Lung (tissue), 11 donors: ENCODE measurements at regions not wholly inside any gene's neighbourhood (a gene's known extent, or its start where the extent isn't known, plus 50 kb on each side); places are given as distances from the start of the nearest gene placed in this dataset.

ENCODE experiments used
- ATAC-seq: fragments of 200-7000 bp; cut with Tn5 transposase; one replicate; pipeline ENCODE4 v1.9.1; 2020; ENCODE audit warnings: moderate number of reproducible peaks; ENCODE audit not compliant: insufficient read depth, low FRiP score
- DNase-seq, 3 donors: peaks; one replicate each; pipeline ENCODE4 v3.0.0-alpha.2; 2013 to 2017
- H3K27ac ChIP-seq, 2 donors: one replicate each; pipeline ENCODE4 v1.5.1; 2013; ENCODE audit warnings: mild to moderate bottlenecking in 2 of 2, moderate library complexity in 2 of 2, control low read depth in 1 of 2, inconsistent platforms in 1 of 2, low read depth in 1 of 2, low read length in 1 of 2
- H3K27me3 ChIP-seq, 3 donors: one replicate each; pipeline ENCODE4 v1.5.1; 2013; ENCODE audit warnings: low read length in 2 of 3; ENCODE audit not compliant: control insufficient read depth in 3 of 3, insufficient read depth in 3 of 3
- H3K36me3 ChIP-seq, 4 donors: one replicate each; pipeline ENCODE4 v1.5.1; 2013; ENCODE audit warnings: low read length in 4 of 4, mild to moderate bottlenecking in 1 of 4, moderate library complexity in 1 of 4; ENCODE audit not compliant: control insufficient read depth in 4 of 4, insufficient read depth in 4 of 4
- H3K4me1 ChIP-seq, 5 donors: one replicate each; pipeline ENCODE4 v1.5.1; 2013; ENCODE audit warnings: low read length in 5 of 5, mild to moderate bottlenecking in 2 of 5, moderate library complexity in 1 of 5; ENCODE audit not compliant: control insufficient read depth in 5 of 5, insufficient read depth in 5 of 5
- H3K4me3 ChIP-seq: one replicate; pipeline ENCODE4 v1.5.1; 2013; ENCODE audit warnings: mild to moderate bottlenecking, control low read depth, moderate library complexity
- H3K9ac ChIP-seq, 2 donors: one replicate each; pipeline ENCODE4 v1.5.1; 2013; ENCODE audit warnings: low read length in 2 of 2, control low read depth in 1 of 2; ENCODE audit not compliant: insufficient read depth in 1 of 2
- H3K9me3 ChIP-seq, 4 donors: one replicate each; pipeline ENCODE4 v1.5.1; 2013; ENCODE audit warnings: low read length in 3 of 4, mild to moderate bottlenecking in 1 of 4, moderate library complexity in 1 of 4; ENCODE audit not compliant: control insufficient read depth in 4 of 4, insufficient read depth in 3 of 4
- WGBS, 2 donors: extraction: QIAGEN DNeasy Blood & Tissue Kit; methylation state at CpG; one replicate each; pipeline ENCODE4 v1.1.7; 2013; 5-methylcytosine and 5-hydroxymethylcytosine counted together
- TF ChIP-seq, protein P1 (sequence below): IDR thresholded peaks from 2 replicates; pipeline ENCODE4 v1.5.1; 2012; ENCODE audit warnings: mild to moderate bottlenecking; ENCODE audit errors: control extremely low read depth, extremely low read depth
- donor health status: control.
- donor health status: control.
- donor health status: Bipolar disorder and iron deficiency.
- donor health status: healthy.
- donor health status: DM: yes; HTN: yes; CAD: no.

DNA sequence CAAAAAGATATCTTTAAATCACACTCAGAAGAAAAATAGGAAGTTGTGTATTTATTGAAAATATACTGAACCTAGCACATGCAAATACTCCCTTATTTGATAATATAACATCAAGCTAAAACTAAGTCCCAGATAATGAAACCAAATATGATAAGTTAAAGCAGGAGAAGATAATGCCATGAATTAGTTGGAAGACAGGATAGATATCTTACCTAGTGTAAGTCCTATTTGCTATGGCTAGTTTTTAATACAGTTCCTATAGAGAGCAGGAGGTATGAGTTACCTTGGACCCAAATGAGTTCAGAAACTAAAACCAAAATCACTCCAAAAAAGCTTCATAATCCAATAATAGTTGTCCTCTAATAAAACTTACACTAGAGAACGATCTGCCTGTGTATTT, 1407.1 kb upstream of the MIR17HG start:
- TF ChIP-seq, protein P1, sequence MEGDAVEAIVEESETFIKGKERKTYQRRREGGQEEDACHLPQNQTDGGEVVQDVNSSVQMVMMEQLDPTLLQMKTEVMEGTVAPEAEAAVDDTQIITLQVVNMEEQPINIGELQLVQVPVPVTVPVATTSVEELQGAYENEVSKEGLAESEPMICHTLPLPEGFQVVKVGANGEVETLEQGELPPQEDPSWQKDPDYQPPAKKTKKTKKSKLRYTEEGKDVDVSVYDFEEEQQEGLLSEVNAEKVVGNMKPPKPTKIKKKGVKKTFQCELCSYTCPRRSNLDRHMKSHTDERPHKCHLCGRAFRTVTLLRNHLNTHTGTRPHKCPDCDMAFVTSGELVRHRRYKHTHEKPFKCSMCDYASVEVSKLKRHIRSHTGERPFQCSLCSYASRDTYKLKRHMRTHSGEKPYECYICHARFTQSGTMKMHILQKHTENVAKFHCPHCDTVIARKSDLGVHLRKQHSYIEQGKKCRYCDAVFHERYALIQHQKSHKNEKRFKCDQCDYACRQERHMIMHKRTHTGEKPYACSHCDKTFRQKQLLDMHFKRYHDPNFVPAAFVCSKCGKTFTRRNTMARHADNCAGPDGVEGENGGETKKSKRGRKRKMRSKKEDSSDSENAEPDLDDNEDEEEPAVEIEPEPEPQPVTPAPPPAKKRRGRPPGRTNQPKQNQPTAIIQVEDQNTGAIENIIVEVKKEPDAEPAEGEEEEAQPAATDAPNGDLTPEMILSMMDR: no peak
- WGBS, 2 donors: 76 to 78% methylated on average over 1 of the region's 1 CpG
- H3K36me3 ChIP-seq: no peaks in the 10 kb centered on the region

GRCh38 chr13:89943139-89943538, 1404.3 kb upstream of the MIR17HG start:
- H3K27me3 ChIP-seq: no peaks in the 10 kb centered on the region
- DNase-seq: no peak
- ATAC-seq: no peak
- H3K9ac ChIP-seq: no peak overlapping the region
- no peak overlapping the region for H3K27ac ChIP-seq
- no peak overlapping the region for H3K4me3 ChIP-seq
- H3K4me1 ChIP-seq: no peaks in the 10 kb centered on the region
- TF ChIP-seq, protein P1: no peak
- H3K9me3 ChIP-seq: no peaks in the 10 kb centered on the region
- no peaks in the 10 kb centered on the region for H3K36me3 ChIP-seq

More for the DNA sequence above, 1407.1 kb upstream of the MIR17HG start:
- Histone ChIP-seq H3K27me3 (no peaks in the 10 kb centered on the region), H3K4me3 (no peak overlapping the region), H3K9ac (no peak overlapping the region), H3K9me3 (no peaks in the 10 kb centered on the region), H3K27ac (no peak overlapping the region), H3K4me1 (no peaks in the 10 kb centered on the region)
- ATAC-seq (no peak), DNase-seq (no peak)

DNA sequence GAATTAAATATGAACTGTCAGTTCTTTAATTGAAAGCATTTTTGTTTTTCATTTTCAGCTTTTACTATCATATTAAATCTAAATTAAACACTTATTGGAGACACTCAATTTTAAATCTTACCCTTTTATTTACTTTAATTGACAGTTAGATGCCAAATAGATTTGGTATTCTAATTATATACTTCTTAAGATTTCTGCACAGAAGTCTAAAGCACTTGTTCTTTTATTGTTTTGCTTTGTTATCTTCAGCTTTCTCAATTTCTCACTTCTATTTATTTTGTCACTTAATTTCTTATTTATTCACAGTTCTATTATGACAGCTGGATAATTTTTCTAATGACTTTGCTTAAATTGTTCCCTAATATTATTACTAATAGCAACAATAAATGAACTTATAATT, 1397.3 kb upstream of the MIR17HG start:
- ATAC-seq (no peak), DNase-seq (no peak)
- H3K4me3 ChIP-seq: no peak overlapping the region
- H3K36me3 ChIP-seq: no peaks in the 10 kb centered on the region
- TF ChIP-seq, protein P1: no peak
- no peak overlapping the region for H3K9ac ChIP-seq
- no peaks in the 10 kb centered on the region for H3K9me3 ChIP-seq
- no peaks in the 10 kb centered on the region for H3K27me3 ChIP-seq
- no peak overlapping the region for H3K27ac ChIP-seq
- H3K4me1 ChIP-seq: no peaks in the 10 kb centered on the region

- Histone ChIP-seq H3K27me3 (no peaks in the 10 kb centered on the region), H3K9me3 (no peaks in the 10 kb centered on the region), H3K4me3 (no peak overlapping the region), H3K9ac (no peak overlapping the region), H3K36me3 (no peaks in the 10 kb centered on the region), H3K4me1 (no peaks in the 10 kb centered on the region), H3K27ac (no peak overlapping the region)
- ATAC-seq: no peak
- DNase-seq: no peak
- WGBS, 2 donors: 90 to 97% methylated on average over 3 of the region's 3 CpGs
- TF ChIP-seq, protein P1: no peak
Measured at GRCh38 chr13:89951341-89951740, 1396.1 kb upstream of the MIR17HG start.
